HEK293T (cell line): ENCODE measurements at regions not wholly inside any gene's neighbourhood (a gene's known extent, or its start where the extent isn't known, plus 50 kb on each side); places are given as distances from the start of the nearest gene placed in this dataset.

Experiments used
- CTCF ChIA-PET: fragments of 350-600 bp; formaldehyde crosslinking; extraction: SDS; loops from one replicate; lab custom pipeline; 2021; ENCODE audit warnings: antibody characterized with exemption, inconsistent platforms; lab: Yijun Ruan, JAX
- POLR2A ChIA-PET: fragments of 350-600 bp; formaldehyde crosslinking; extraction: SDS; loops from one replicate; lab custom pipeline; 2020; ENCODE audit warnings: antibody characterized with exemption, inconsistent platforms; lab: Yijun Ruan, JAX
- DNase-seq: peaks from one replicate; pipeline ENCODE4 v3.0.0; 2012; ENCODE audit warnings: mixed read lengths; ENCODE audit errors: extremely low spot score
- ARNT ChIP-seq: fragments of 450-650 bp; IDR thresholded peaks from 2 replicates; pipeline ENCODE4 v1.6.1; 2017; ENCODE audit warnings: mild to moderate bottlenecking
- BHLHE40 ChIP-seq: fragments of 450-650 bp; IDR thresholded peaks from 2 replicates; pipeline ENCODE4 v1.6.1; 2016; ENCODE audit warnings: mild to moderate bottlenecking, moderate library complexity, borderline replicate concordance
- CTBP1 ChIP-seq: fragments of 450-650 bp; IDR thresholded peaks from 2 replicates; pipeline ENCODE4 v1.6.1; 2016; ENCODE audit warnings: borderline replicate concordance
- ELF4 ChIP-seq: fragments of 450-650 bp; IDR thresholded peaks from 2 replicates; pipeline ENCODE4 v1.6.1; 2017; ENCODE audit warnings: antibody characterized with exemption
- FOXA1 ChIP-seq: fragments of 450-650 bp; IDR thresholded peaks from 2 replicates; pipeline ENCODE4 v1.6.1; 2016; ENCODE audit warnings: mild to moderate bottlenecking
- FOXK2 ChIP-seq: fragments of 450-650 bp; IDR thresholded peaks from 2 replicates; pipeline ENCODE4 v1.6.1; 2016; ENCODE audit warnings: mild to moderate bottlenecking
- FOXM1 ChIP-seq: fragments of 450-650 bp; IDR thresholded peaks from 2 replicates; pipeline ENCODE4 v1.6.1; 2017; ENCODE audit warnings: mild to moderate bottlenecking, borderline replicate concordance
- HDGF ChIP-seq: fragments of 450-650 bp; IDR thresholded peaks from 2 replicates; pipeline ENCODE4 v1.6.1; 2017; ENCODE audit warnings: antibody characterized with exemption, borderline replicate concordance
- L3MBTL2 ChIP-seq: fragments of 450-650 bp; conservative IDR thresholded peaks from 2 replicates; pipeline ENCODE4 v1.6.1; 2016; ENCODE audit warnings: mild to moderate bottlenecking
- LEF1 ChIP-seq: fragments of 450-650 bp; IDR thresholded peaks from 2 replicates; pipeline ENCODE4 v1.6.1; 2017; ENCODE audit warnings: mild to moderate bottlenecking, borderline replicate concordance
- NFRKB ChIP-seq: fragments of 450-650 bp; IDR thresholded peaks from 2 replicates; pipeline ENCODE4 v1.6.1; 2016; ENCODE audit warnings: mild to moderate bottlenecking, moderate library complexity
- SP1 ChIP-seq: fragments of 450-650 bp; IDR thresholded peaks from 2 replicates; pipeline ENCODE4 v1.6.1; 2017
- SUZ12 ChIP-seq: fragments of 450-650 bp; IDR thresholded peaks from 2 replicates; pipeline ENCODE4 v1.6.1; 2016; ENCODE audit warnings: mild to moderate bottlenecking
- TARDBP ChIP-seq: fragments of 450-650 bp; IDR thresholded peaks from 2 replicates; pipeline ENCODE4 v1.6.1; 2016
- ZNF384 ChIP-seq: fragments of 450-650 bp; IDR thresholded peaks from 2 replicates; pipeline ENCODE4 v1.6.1; 2016
- TF ChIP-seq, protein P1 (sequence below): fragments of 450-650 bp; IDR thresholded peaks from 2 replicates; pipeline ENCODE4 v1.6.1; 2016

DNA sequence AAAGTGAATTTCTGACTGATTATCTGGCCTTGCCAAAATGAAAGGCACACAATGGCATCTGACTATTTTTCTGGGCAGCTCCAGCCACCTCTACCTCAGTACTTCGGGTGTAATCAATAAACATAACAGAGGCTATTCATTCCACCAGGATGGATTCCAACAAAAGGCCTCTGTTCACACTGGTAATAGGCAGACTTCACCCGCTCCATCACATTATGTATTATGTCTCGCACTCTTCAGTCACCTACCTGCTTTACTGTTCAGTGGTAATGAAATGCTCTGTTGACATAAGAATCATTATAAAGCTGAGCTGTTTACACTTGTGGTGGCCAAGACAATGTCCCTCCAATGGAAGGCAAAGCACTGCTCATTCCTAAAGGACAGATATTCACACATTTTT lies 1333.7 kb upstream of the WWC1 start:
- no peak for DNase-seq
- CTCF ChIA-PET, result no interaction called here
- TF ChIP-seq SUZ12 (no peak), ARNT (no peak), BHLHE40 (no peak), FOXA1 (no peak), SP1 (no peak), FOXM1 (no peak)
- POLR2A ChIA-PET, result no interaction called here

DNA sequence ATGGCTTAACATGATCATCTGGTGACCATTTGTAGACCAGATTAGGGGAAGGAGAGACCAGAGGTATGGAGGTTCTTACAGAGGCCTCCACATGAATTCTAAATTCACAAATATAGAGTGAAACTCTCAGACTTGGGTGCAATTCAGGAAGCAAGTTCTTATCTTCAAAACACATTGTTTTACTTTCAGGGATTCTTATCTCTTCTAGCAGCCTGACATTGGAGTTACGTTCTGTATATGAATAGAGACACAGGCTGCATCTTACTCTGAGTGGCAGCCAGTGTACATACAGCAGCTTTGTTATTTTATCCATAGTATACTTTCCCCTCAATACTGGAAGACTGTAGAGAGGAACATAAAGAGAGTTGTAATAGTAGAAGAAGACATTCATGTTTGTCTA lies 1331.7 kb upstream of the WWC1 start:
- CTCF ChIA-PET, result no interaction called here
- DNase-seq, result no peak
- TF ChIP-seq SUZ12 (no peak), ZNF384 (no peak), FOXK2 (no peak), BHLHE40 (no peak), ELF4 (no peak), FOXA1 (no peak), HDGF (no peak), CTBP1 (no peak), FOXM1 (no peak), NFRKB (no peak), ARNT (no peak), TARDBP (no peak), L3MBTL2 (no peak), LEF1 (no peak), SP1 (no peak)
- TF ChIP-seq, protein P1, sequence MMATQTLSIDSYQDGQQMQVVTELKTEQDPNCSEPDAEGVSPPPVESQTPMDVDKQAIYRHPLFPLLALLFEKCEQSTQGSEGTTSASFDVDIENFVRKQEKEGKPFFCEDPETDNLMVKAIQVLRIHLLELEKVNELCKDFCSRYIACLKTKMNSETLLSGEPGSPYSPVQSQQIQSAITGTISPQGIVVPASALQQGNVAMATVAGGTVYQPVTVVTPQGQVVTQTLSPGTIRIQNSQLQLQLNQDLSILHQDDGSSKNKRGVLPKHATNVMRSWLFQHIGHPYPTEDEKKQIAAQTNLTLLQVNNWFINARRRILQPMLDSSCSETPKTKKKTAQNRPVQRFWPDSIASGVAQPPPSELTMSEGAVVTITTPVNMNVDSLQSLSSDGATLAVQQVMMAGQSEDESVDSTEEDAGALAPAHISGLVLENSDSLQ, result no peak
- POLR2A ChIA-PET, result no interaction called here

DNA sequence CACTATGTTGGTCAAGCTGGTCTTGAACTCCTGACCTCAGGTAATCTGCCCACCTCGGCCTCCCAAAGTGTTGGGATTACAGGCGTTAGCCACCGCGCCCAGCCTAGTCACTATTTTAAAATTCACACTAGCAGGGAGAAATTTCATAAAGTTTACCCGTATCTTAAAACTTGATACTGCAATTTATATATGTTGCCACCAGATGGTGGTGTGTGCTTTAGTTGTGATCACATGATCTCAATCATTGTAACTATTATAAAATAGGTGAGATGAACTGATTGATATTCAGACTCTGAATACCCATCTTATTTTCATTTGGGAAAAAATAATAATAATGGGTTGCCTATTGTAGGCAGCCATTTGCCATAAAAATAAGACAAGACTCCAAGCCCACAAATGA lies 1330.4 kb upstream of the WWC1 start:
- TF ChIP-seq ELF4, result no peak
- CTCF ChIA-PET, result no interaction called here

GRCh38 chr5:166961913-166962312 lies 1329.5 kb upstream of the WWC1 start:
- ChIA-PET CTCF (no interaction called here), POLR2A (no interaction called here)
- TF ChIP-seq ZNF384 (no peak), ELF4 (no peak), FOXM1 (no peak), LEF1 (no peak), HDGF (no peak), CTBP1 (no peak), NFRKB (no peak), SUZ12 (no peak), FOXA1 (no peak), TARDBP (no peak), BHLHE40 (no peak), ARNT (no peak), SP1 (no peak), L3MBTL2 (no peak), FOXK2 (no peak)
- TF ChIP-seq, protein P1, result no peak

More for the DNA sequence above, 1330.4 kb upstream of the WWC1 start:
- POLR2A ChIA-PET, result no interaction called here
- no peak for DNase-seq

GRCh38 chr5:166962461-166962860 lies 1329.0 kb upstream of the WWC1 start:
- TF ChIP-seq SP1 (no peak), LEF1 (no peak), HDGF (no peak), NFRKB (no peak), CTBP1 (no peak), SUZ12 (no peak), ELF4 (no peak), TARDBP (no peak), L3MBTL2 (no peak), ZNF384 (no peak), BHLHE40 (no peak), FOXM1 (no peak), FOXK2 (no peak), ARNT (no peak), FOXA1 (no peak)
- TF ChIP-seq, protein P1, result no peak
- no peak for DNase-seq
- ChIA-PET POLR2A (no interaction called here), CTCF (no interaction called here)

More at GRCh38 chr5:166961913-166962312, 1329.5 kb upstream of the WWC1 start:
- DNase-seq, result no peak

DNA sequence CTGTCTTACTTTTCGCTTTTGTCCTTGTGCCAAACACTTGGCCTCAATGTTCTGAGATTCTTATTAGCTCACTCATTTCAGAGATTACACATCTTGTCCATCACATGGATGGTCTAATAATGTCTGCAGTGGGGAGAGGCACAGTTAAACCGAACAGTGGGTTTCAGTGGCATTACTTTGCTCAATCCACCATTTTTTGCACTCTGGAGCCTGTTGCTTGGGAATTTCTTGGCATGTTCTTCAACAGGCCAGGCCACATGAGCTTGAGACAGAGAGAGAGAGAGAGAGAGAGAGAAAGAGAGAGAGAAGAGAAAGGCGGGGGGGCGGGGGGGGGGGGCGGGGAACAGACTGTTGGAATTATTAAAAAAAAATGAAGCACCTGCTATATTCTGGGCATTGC lies 1327.8 kb upstream of the WWC1 start:
- ChIA-PET POLR2A (no interaction called here), CTCF (no interaction called here)
- TF ChIP-seq FOXA1, result no peak
- no peak for TF ChIP-seq ARNT
- no peak for TF ChIP-seq NFRKB
- no peak for TF ChIP-seq BHLHE40
- no peak for TF ChIP-seq L3MBTL2
- TF ChIP-seq LEF1, result no peak
- TF ChIP-seq FOXK2, result no peak
- TF ChIP-seq SP1, result no peak
- TF ChIP-seq ELF4, result no peak
- TF ChIP-seq TARDBP, result no peak
- no peak for TF ChIP-seq SUZ12
- TF ChIP-seq, protein P1, result no peak
- TF ChIP-seq FOXM1, result no peak
- TF ChIP-seq ZNF384, result no peak
- no peak for TF ChIP-seq HDGF
- no peak for TF ChIP-seq CTBP1
- DNase-seq, result no peak
